Urothelium cell line (cell line): ENCODE measurements at regions not wholly inside any gene's neighbourhood (a gene's known extent, or its start where the extent isn't known, plus 50 kb on each side); places are given as distances from the start of the nearest gene placed in this dataset.
A peak's percentile ranks its signal among the peaks of the same experiment; 100 is the strongest.
"Not testable (repeated sequence)": the region's sequence is repeated elsewhere in the genome, so short reads cannot be mapped to it uniquely, and the experiment has no call there.

Source experiments
- DNase-seq: peaks from one replicate; pipeline ENCODE4 v3.0.0; 2011; ENCODE audit warnings: low spot score, mixed read lengths
- FAIRE-seq: peaks from 2 replicates; lab custom pipeline; 2011; peaks lifted over from hg19 to GRCh38; lab: Jason Lieb, UNC

- DNase-seq (no peak), FAIRE-seq (no peak)
These were observed 449.5 kb upstream of the TBL1XR1 start for GRCh38 chr3:177646749-177647148.

GRCh38 chr3:177647341-177647740 lies 450.1 kb upstream of the TBL1XR1 start:
- DNase-seq = no peak
- no peak for FAIRE-seq

- DNase-seq (no peak), FAIRE-seq (no peak)
These were observed 450.6 kb upstream of the TBL1XR1 start for GRCh38 chr3:177647876-177648275.

- FAIRE-seq (no peak), DNase-seq (no peak)
These were observed 455.4 kb upstream of the TBL1XR1 start for GRCh38 chr3:177652556-177653291.

GRCh38 chr3:177657243-177657642 lies 460.0 kb upstream of the TBL1XR1 start:
- no peak for FAIRE-seq

GRCh38 chr3:177658354-177658753 lies 461.1 kb upstream of the TBL1XR1 start:
- DNase-seq (no peak), FAIRE-seq (no peak)

More at GRCh38 chr3:177657243-177657642, 460.0 kb upstream of the TBL1XR1 start:
- no peak for DNase-seq

GRCh38 chr3:177664380-177665103 lies 467.3 kb upstream of the TBL1XR1 start:
- DNase-seq, FAIRE-seq: not testable (repeated sequence)

- FAIRE-seq = no peak
- no peak for DNase-seq
These were observed 468.0 kb upstream of the TBL1XR1 start for GRCh38 chr3:177665122-177665808.

GRCh38 chr3:177672252-177672911 lies 475.1 kb upstream of the TBL1XR1 start:
- FAIRE-seq (no peak), DNase-seq (no peak)

GRCh38 chr3:177673112-177673914 lies 476.0 kb upstream of the TBL1XR1 start:
- DNase-seq (peak; percentile 17), FAIRE-seq (no peak)

- no peak for FAIRE-seq
- DNase-seq = no peak
These were observed 476.9 kb upstream of the TBL1XR1 start for GRCh38 chr3:177674186-177674585.

GRCh38 chr3:177676148-177676547 lies 478.9 kb upstream of the TBL1XR1 start:
- DNase-seq = no peak
- no peak for FAIRE-seq

GRCh38 chr3:177676947-177677587 lies 479.8 kb upstream of the TBL1XR1 start:
- DNase-seq (no peak), FAIRE-seq (no peak)

- FAIRE-seq (no peak), DNase-seq (no peak)
These were observed 482.5 kb upstream of the TBL1XR1 start for GRCh38 chr3:177679568-177680471.

GRCh38 chr3:177680472-177680821 lies 483.2 kb upstream of the TBL1XR1 start:
- FAIRE-seq (no peak), DNase-seq (no peak)

- no peak for FAIRE-seq
- no peak for DNase-seq
These were observed 483.9 kb upstream of the TBL1XR1 start for GRCh38 chr3:177681156-177681555.

GRCh38 chr3:177681852-177682251 lies 484.6 kb upstream of the TBL1XR1 start:
- FAIRE-seq (no peak), DNase-seq (no peak)

- no peak for DNase-seq
- no peak for FAIRE-seq
These were observed 486.3 kb upstream of the TBL1XR1 start for GRCh38 chr3:177683586-177683985.

GRCh38 chr3:177686671-177687070 lies 489.4 kb upstream of the TBL1XR1 start:
- no peak for DNase-seq

More at GRCh38 chr3:177686671-177687070, 489.4 kb upstream of the TBL1XR1 start:
- no peak for FAIRE-seq
